GM19395 (cell line): ENCODE measurements at regions not wholly inside any gene's neighbourhood (a gene's known extent, or its start where the extent isn't known, plus 50 kb on each side); places are given as distances from the start of the nearest gene placed in this dataset.

Experiments used
- ATAC-seq: cut with Tn5 transposase; IDR thresholded peaks from one replicate; pipeline ENCODE4 v1.9.1; 2021; ENCODE audit warnings: mild to moderate bottlenecking, moderate library complexity; ENCODE audit not compliant: unreplicated experiment

DNA sequence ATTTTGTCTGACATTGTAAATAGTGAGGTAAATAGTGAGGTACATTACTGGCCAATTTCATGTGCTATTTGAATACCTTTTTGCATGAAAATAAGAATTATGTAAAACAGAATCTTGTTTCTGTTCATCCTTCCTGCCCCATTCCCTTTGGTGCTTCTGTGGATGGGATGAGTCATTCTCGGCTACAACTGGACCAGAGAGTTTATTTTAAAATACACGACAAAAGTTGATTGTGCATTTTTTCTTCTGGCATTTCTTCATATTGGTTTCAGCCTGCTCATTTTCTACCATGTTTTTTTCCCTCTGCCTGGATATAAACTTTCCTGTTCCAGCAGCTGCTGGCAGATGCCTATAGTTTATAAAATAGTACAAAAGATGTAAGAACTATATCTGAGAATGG is 107.5 kb downstream of the CYSLTR2 start:
- no peak for ATAC-seq

DNA sequence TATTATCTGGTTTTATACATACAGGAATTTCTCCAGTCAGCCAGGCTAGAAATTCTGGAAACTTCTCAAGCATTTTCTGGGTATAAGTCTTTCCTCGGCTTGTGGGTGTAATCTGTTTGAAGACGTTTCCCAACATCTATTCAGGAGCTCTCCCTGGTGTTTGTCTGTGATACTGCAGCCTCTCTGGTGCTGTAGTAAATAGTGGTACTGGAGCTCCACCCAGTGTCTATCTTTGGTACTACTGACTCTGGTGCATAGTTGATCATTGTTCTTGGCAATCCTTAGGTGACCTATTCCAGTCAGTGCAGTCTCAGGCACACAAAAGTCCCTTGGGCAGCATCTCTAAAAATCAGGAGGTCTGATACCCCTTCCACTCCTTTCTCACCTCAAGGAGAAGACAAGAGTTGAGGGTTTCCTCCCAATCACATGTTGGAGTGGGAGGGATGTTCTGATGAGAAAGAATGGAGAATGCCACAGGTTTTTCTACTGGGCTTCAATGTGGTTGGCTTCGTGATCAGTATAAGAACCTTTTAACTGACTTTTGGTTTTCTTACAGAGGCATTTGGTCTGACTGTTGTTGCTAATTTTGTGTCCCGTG is 115.5 kb downstream of the CYSLTR2 start:
- ATAC-seq, result peak; percentile 97

DNA sequence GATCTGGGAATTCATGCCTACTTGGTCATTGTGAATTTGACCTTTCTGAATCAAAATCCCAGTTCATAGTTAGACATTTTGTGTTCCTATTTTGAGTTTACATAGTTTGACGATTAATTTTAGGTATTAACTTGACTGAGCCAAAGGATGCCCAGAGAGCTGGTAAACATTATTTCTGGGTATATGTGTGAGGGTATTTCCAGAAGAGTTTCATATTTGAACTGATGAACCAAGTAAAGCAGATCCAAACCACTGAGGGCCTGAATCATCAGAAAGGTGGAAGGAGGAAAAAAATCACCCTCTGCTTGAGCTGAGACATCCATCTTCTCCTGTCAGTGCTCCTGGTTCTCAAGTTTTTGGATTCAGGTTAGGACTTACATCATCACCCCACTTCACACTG is 116.6 kb downstream of the CYSLTR2 start:
- no peak for ATAC-seq

- no peak for ATAC-seq
Measured at GRCh38 chr13:48772908-48773307, 119.2 kb downstream of the CYSLTR2 start.

DNA sequence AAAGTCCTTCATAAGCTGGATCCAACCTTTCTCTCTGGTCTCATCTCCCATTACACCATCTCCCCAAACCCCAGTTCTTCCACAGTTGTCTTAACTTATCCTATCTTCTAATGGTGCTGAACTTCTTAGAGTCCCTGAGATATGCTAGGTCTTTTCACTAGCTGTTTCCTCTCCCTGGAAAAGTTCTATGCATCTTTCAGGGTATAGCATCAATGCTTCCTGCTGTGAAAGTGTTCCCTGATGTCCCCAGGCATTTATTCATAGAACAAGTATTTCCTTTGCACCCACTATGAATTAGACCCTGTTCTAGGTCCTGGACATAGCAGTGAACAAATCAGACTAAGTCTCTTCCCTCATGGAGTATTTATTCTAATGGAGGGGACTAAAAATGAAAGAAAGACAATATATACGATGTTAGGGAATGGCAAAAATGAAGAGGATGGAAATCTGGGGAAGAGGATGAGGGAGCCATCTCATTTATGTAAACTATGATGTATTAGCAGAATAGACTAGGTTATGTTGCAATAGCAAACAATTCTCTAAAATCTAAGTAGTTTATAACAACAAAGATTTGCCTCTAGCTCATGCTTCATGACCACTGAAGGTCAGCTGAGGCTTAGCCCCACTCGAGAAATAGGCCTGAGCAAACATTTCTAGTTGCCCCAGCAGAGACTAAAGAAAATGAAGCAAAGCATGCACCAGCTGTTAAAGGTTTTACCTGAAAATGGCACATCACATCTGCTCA is 120.0 kb downstream of the CYSLTR2 start:
- no peak for ATAC-seq

DNA sequence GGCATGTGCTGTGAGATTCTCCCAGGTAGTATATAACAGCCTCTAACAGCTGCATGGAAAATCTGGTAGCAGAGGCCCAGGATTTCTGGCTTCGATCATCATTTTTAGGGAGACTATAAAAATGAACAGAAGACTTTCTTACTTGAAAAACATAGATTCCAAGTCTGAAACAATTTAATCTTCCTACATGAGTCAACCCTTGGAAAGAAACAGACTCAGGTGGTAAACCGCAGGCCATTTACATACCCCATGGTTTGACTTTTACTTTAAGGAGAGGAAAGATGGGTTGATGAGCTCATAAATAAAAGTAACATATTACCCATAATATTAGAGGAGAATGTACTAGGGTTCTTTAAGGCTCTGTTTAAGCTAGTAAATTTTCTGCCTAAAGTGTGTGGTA is 121.6 kb downstream of the CYSLTR2 start:
- ATAC-seq, result no peak

DNA sequence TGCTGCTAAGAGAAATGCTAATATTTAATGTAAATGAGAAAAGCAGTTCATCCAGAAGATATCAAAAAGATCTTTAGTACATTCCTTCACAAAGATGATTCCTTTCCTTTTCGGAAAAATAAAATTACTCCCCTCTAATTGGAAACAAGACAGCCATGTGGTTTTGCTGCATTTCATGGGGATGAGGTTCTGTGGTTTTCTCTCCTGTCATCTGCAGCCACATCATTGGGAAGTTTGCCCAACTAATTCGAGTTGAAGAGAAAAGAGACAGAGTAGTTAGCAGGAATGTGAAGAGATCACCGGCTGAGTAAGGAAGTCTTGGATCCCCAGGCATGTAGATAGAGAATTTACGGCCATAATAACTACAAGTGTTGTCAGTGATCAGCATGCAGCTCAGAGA is 122.1 kb downstream of the CYSLTR2 start:
- no peak for ATAC-seq

DNA sequence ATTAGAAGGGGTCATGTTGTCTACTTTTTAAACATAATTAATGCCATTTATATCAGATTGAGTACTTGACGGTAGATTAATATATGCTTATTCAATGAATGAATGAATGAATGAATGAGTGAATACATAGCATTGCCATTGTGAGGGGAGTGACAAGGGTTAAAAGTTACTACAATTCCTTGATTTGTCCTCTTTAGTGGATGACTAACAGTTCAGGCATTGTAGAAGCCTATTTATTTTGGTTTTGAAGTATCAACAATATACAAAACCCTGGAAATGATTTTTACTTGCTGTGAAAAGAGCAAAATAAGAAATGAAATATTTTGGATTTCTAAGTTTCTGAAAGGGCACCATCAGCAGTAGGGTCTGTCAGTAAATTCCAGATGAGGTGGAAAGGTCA is 122.7 kb downstream of the CYSLTR2 start:
- ATAC-seq, result no peak

DNA sequence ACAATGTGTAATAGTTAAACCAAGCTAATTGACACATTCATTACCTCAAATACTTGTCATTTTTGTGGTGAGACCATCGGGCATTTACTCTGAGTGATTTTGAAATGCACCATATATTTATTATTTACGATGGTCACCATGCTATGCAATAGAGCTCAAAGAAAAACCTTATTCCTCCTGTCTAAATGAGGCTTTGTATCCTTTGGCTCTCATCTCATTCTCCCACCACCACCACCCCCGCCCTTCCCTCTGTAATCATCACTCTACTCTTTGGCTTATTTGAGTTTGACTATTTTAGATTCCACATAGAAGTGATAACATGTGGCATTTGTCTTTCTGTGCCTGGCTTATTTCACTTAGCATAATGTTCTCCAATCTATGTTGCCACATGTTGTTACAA is 124.9 kb downstream of the CYSLTR2 start:
- ATAC-seq, result no peak

- no peak for ATAC-seq
Measured at GRCh38 chr13:48780713-48781341, 127.1 kb downstream of the CYSLTR2 start.

- ATAC-seq, result no peak
Measured at GRCh38 chr13:48782429-48782840, 128.7 kb downstream of the CYSLTR2 start.

GRCh38 chr13:48783181-48783630 is 129.5 kb downstream of the CYSLTR2 start:
- no peak for ATAC-seq

DNA sequence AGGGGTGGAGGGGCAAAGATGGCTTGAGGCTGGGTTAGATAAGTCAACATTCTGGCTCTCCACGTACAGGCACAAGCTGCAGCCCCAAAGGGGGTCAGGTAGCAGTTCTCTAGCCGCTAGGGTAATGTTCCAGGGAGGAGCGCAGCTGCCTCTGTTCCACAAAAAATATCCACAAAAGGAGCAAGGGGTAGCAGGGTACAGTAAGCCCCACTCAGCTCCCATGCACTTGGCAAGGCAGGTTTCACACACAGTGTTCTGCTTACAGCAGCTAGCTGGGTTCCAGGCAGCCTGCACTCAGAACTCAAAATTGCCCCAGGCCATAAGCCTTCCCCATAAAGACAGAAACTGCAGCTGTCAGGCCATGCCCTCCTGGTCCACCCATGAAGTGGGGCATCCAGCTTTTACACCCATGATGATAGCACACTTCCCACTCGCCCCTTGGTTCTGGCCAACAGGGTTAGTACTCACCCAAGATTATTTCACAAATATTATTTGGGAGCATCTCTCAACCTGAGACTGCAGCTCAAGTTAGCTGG is 130.0 kb downstream of the CYSLTR2 start:
- ATAC-seq, result no peak

- ATAC-seq, result no peak
Measured at GRCh38 chr13:48784916-48785548, 131.3 kb downstream of the CYSLTR2 start.

DNA sequence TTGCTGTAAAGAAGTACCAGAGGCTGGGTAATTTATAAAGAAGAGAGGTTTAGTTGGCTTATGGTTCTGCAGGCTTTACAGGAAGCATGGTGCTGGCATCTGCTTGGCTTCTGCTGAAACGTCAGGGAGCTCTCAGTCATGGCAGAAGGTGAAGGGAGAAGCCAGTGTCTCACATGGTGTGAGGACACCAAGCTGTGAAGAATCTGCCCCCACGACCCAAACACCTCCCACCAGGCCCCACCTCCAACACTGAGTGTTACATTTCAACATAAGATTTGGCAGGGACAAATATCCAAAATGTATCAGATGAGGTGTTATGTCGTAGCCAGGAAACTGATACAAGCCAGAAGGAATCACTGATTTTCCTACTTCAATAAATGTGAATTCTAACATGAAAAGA is 136.5 kb downstream of the CYSLTR2 start:
- ATAC-seq, result no peak

- no peak for ATAC-seq
Measured at GRCh38 chr13:48790966-48791365, 137.2 kb downstream of the CYSLTR2 start.

DNA sequence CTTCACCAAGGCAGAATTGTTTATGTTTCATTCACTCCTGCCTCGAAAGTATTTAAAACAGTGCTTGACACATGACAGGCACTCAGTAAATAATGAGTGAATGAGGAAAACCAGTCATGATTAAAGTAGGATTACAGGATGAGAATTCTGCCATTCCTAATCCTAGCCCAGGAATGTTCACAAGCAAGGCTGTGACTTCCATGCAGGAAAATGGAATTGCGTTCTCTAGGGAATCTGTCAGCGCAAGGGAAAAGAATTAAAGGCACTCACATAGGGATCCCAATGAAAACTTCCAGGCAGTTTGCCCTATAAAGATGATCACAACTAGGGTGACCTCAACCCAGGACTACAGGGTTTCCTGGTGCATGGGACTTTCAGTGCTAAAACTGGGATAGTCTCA is 143.4 kb downstream of the CYSLTR2 start:
- no peak for ATAC-seq

GRCh38 chr13:48797761-48798160 is 144.0 kb downstream of the CYSLTR2 start:
- no peak for ATAC-seq

GRCh38 chr13:48798180-48798579 is 144.5 kb downstream of the CYSLTR2 start:
- no peak for ATAC-seq

- no peak for ATAC-seq
Measured at GRCh38 chr13:48801255-48801654, 147.5 kb downstream of the CYSLTR2 start.

DNA sequence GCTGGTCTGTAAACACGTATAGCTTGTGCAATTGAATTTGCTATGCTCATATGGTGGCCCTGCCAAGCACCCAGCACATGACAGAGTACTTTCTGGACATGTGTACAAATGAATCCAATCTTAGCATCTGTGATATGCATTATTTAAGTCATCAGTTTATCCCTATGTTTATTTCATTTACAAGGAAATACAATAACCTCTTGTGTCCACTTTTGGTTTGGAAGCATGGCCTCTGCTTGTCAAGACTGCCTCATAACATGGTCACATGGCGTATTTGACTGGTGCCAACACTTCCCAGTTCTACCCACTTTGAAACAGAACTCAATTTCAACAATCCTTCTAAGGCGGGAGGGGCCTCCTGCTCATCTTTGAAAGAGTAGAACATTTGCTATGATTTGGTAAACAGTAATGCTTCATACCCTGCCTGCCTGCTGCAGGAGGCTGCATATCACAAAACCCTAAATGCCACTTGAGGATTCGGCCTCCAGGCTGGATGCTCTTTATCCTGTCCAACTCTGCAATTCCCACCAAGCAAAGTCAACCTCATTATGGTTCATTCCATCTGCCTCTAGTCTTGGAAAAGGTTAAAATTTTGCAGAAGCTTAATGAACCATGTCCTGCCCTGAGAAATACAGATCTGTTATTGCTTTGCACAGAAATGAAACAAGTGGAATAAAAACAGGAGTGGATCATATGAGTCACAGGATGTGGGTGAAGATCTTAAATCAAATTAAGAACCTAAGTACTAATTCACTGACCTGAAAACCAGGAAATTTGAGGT is 151.3 kb downstream of the CYSLTR2 start:
- ATAC-seq, result no peak
